DMS53 (cell line): ENCODE measurements at regions not wholly inside any gene's neighbourhood (a gene's known extent, or its start where the extent isn't known, plus 50 kb on each side); places are given as distances from the start of the nearest gene placed in this dataset.

Experiments
- DNase-seq: peaks from one replicate; lab custom pipeline; 2025; lab: John Stamatoyannopoulos, UW

GRCh38 chr1:208541225-208541855, 297.2 kb upstream of the PLXNA2 start:
- DNase-seq = no peak

GRCh38 chr1:208542309-208542708, 298.1 kb upstream of the PLXNA2 start:
- DNase-seq = no peak

- no peak for DNase-seq
Measured at GRCh38 chr1:208544053-208544452, 299.9 kb upstream of the PLXNA2 start.

DNA sequence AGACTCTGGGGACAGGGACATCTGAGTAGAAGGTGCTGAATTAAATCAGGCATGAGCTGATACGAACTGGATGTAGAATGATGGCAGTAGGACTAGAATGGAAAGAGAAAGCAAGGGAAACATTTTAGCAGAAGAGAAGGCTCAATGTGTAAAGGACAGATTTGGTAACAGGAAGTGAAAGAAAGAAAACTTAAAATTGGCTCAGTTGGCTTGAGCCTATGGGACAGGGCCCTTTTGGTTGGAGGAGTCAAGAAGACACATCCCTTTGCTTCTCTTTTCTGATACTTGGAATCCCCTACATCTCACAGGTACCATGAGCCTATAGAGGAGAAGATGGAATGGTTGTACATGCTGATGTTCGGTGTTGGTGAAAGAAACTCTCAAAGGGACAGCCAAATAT, 300.6 kb upstream of the PLXNA2 start:
- DNase-seq = no peak

DNA sequence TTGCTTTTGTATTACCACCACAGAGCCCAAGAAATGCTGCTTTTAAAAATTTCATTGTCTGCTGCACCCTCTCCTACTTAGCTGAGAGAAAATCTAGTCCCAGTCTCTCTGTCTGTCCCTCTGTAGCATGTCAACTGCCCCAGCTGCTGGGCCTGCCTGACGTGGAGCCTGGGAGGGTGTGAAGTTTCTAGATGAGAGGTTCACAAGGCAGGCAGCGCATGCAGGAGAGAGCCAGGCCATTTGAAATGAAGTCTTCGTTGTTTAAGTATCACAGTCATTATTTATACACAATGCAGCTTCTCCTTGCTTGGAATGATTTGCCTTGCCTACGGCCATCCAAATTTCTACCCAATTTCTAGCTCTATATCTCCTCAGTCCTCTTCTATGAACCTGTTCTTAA, 306.8 kb upstream of the PLXNA2 start:
- no peak for DNase-seq

DNA sequence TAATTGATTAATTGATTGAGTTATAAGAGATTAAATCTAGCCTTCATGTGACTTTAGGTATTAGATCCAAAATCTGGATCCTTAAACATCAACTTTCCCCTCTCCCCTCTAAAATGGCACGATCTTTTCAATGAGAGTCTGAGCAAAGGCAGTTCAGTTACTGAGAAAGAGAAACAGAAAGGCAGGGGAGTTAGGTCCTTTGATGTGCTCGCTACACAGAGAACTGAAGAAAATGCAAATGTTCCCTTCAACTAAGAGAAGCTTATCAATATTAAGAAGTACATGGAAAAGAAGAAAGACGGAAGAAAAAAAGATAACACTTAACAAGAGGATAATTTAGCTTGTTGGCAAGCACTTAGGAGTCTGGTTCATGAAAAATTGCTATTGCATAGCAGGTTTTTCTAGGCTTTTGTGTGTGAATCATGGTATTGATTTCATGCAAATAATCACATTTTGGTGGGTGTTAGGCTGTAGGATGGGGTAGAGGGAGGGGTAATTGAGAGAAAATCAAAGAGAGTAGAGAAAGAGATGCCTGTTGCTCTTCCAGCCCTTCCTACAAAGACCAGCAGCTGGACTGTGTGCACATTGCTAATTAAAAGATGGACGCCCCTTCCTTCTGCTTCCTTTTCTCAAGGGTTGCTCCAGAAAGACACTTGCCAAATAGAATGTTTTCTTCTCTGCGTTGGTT, 307.6 kb upstream of the PLXNA2 start:
- DNase-seq = no peak

- DNase-seq = no peak
Measured at GRCh38 chr1:208552928-208553327, 308.7 kb upstream of the PLXNA2 start.

GRCh38 chr1:208556461-208556860, 312.3 kb upstream of the PLXNA2 start:
- DNase-seq = no peak

DNA sequence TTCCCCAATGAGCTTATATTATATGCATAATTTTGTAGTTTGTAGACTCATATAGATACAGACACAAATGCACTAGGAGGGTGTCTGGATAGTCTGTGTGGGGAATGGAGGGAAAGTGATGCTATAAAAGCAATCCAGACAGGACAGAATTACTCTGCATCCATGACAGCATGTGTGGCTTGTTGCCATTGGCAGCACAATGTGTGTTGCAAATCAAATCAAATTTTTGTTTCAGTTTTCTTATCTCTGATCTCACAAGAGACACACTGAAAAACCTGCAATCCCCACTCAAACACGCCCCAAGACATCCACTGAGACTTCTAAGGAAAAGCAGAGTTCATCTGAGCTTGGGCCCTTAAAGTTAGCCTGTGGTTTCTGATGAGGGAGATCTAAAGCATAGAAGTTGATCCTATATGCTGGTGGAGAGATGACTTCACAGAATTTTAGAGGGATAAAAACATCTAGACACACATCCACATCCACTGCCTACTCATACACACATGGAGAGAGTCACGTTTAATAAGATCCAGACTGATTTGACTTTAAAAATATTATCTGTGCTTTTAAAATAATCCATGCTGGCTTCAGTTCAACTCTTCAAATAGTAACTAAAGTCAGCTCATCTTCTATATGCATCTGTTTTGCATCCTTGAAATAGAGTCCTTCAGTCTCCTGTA, 313.0 kb upstream of the PLXNA2 start:
- DNase-seq = no peak

- DNase-seq = no peak
Measured at GRCh38 chr1:208557723-208558094, 313.5 kb upstream of the PLXNA2 start.

DNA sequence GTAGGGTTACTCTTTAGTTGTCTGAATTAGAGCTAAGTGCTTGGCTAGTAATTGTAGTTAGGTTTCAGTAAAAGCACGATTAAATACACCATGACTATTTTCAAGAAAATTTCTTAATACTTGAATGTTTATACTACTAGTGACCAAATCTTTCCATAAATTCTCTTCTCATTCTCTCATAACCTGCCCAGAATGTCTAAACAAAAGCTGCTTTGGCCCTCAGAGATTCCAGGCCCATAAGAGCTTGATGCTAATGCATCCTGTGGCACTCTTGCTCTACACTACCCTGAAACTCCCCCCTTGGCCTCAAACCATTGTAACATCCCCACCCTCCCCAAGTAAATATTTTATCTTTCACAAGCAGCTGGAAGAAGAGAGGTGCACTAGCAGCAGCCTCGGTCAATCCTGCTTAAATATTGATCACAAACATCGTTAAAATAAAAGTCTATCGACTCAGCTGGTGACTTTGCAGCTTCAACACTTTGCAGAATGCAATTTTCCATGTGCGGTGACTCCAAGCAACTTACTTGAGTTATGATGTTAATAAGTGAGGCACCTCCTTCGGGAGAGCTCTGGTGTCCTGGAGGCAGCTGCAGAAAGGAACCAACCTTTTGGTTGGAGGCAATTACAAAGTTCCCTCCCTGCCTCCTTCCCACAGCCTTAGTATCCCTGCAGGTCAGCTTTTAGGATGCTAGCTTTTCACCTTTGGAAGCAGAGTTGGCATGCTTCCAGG, 315.6 kb upstream of the PLXNA2 start:
- DNase-seq = peak; percentile 19

DNA sequence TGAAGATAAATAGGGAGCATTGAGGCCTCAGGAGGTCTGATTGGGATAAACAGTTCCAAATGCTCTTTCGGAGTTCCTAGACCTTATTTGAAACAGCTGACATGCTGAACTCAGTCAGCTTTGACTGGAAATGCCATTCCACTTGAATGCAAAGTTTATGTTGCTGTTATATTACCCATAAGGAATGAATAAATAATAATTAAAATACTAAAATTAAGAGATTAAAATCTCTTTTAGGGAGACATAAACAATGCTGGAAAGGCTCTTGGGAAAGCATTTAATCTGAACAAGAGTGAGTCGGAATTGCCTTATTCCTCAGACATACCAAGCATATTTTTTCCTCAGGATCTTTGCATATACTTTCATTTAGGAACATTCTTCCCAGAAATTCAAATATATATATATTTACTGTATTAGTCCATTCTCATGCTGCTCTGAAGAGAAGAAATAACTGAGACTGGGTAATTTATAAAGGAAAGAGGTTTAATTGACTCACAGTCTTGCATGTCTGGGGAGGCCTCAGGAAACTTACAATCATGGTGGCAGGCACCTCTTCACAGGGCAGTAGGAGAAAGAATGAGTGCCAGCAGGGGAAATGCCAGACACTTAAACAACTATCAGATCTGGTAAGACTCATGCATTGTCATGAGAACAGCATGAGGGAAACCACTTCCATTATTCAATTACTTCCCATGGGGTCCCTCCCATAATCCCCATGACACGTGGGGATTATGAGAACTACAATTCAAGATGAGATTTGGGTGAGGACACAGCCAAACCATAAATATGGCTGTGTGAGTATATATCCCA, 318.2 kb upstream of the PLXNA2 start:
- DNase-seq = no peak

- no peak for DNase-seq
Measured at GRCh38 chr1:208564466-208564865, 320.3 kb upstream of the PLXNA2 start.

DNA sequence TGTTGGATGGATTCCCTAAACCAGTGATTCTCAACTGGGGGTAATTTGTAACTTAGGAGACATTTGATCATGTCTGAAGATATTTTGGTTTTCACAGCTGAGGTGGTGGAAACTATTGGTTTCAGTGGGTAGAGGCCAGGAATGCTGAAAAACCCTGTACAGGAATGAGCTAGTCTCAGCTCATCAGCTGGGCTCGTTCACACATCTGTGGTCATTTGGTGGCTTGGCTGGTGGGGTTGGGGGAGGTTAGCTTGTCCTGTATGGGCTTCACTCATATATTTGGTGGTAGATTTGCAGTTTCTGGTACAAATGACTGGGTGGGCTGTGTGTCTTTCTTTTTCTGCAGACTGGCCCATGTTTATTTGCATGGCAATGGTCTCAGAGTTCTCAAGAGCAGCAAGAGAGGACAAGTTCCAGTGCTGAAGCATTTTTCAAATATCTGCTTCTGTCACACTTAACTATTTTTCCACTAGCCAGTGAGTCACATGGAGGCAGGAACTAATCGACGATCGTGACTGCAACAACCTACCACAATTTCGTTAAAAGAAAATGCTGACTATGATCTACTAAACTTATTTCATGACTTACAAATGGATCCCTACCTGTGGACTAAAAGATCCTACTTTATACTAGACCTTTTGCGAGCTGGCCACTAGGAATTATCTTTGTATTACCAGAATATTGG, 321.7 kb upstream of the PLXNA2 start:
- DNase-seq = no peak

DNA sequence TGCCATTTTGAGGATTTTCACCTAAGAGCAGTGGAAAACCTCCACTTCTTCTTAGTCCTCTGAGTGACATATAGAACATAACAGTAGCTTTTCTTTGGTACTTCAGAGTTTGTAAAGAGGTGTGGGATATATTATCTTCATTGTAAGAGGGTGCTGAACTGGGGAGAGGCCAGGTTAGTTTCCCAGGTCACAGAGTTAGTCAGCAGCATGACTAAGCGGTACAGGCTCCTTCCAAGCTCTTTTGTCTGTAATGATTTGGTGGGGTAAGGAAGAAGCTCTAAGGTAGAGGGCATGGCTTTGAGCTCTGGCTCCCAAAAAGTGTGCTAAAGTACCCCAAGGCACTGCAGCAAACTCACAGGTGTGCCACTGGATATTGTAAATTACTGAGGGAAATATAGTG, 325.0 kb upstream of the PLXNA2 start:
- no peak for DNase-seq

DNA sequence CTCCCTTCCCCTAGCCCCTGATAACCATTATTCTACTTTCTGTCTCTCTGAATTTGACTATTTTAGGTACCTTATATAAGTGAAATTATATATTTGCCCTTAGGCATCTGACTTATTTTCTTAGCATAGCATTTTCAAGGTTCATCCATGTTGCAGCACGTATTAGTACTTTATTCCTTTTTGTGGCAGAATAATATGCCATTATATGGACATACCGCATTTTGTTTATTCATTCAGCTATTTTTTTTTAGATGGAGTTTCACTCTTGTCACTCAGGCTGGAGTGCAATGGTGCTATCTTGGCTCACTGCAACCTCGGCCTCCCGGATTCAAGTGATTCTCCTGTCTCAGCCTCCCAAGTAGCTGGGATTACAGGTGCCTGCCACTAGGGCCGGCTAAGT, 326.2 kb upstream of the PLXNA2 start:
- no peak for DNase-seq

DNA sequence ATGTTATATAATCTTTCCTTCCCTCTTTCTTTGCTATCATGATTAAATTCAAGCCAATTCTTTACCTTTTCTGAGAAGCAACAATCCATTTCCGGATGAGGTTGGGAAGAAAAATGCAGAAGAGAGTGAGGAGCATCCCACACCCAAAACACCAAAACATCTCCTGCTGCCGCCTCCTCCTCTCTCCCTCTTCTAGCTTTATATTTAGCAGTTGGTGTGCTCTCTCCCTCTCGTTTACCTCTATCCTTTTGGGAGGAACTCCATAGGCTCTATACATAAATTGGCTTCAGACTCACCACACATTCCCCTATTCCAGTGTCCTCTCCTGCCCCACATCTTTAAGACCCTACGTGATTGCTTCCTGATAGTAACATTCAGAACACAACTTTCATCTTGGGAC, 332.2 kb upstream of the PLXNA2 start:
- DNase-seq = no peak

GRCh38 chr1:208577381-208577905, 333.3 kb upstream of the PLXNA2 start:
- DNase-seq = no peak

- no peak for DNase-seq
Measured at GRCh38 chr1:208581209-208581608, 337.0 kb upstream of the PLXNA2 start.

GRCh38 chr1:208581667-208582066, 337.5 kb upstream of the PLXNA2 start:
- DNase-seq = no peak

DNA sequence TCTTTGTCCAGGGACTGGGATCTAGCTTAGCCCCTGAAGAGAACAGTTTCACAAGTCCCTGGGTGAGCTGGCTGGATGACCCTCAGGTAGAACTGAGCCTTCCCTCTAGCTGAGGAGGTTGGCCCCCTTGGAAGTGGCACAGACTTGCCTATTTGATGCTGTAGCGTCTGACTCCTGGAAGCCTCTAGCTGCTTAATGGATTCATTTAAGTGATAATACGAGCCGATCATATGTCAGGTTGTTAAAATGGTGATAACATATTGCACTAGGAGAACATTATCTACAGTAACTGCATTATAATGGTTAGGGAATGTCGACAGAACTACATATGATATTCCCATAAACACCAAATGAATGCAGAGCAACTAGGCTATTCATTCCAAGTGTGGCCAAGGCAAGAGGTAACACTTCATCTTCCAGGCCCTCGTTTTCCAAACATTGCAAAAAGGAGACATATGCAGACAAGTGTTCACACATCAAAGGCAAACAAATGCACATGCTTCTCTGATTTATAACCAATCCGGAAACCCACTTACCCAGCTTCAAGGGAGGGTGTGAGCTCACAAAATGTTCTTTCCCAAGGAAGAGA, 340.1 kb upstream of the PLXNA2 start:
- no peak for DNase-seq
